HG03558 (cell line): ENCODE measurements at regions not wholly inside any gene's neighbourhood (a gene's known extent, or its start where the extent isn't known, plus 50 kb on each side); places are given as distances from the start of the nearest gene placed in this dataset.

Experiments
- ATAC-seq: cut with Tn5 transposase; IDR thresholded peaks from one replicate; pipeline ENCODE4 v1.9.1; 2021; ENCODE audit warnings: moderate number of reproducible peaks; ENCODE audit not compliant: unreplicated experiment; ENCODE audit errors: extremely low read depth

DNA sequence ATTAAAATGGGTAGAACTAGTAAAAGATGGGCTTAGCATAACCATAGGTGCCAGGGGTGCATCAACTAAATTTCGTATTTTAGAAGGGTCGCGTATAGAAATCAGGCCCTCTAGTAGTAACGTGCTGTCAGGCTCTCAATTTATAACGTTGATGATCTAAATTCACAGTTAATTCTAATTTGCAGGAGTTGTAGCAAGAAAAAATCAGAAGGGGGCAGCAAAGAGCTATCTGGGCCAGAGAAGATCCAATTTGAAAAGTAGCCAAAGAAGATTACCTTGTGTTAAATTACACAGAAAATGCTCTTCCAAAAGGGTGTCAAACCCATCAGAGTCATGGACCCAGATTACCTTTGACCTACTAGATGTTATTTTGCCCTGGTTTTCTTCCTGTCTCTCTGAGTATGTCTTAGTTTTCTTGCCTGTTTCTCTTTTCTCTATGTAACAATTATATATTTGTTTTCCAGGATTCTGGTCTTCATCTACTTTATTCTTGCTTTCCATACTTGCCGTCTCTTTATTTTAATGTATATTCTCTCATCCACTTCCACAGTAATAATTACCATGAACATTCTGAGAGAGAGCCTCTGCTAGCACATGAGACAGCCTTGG, 1030.9 kb downstream of the AMY1C start:
- ATAC-seq = no peak

DNA sequence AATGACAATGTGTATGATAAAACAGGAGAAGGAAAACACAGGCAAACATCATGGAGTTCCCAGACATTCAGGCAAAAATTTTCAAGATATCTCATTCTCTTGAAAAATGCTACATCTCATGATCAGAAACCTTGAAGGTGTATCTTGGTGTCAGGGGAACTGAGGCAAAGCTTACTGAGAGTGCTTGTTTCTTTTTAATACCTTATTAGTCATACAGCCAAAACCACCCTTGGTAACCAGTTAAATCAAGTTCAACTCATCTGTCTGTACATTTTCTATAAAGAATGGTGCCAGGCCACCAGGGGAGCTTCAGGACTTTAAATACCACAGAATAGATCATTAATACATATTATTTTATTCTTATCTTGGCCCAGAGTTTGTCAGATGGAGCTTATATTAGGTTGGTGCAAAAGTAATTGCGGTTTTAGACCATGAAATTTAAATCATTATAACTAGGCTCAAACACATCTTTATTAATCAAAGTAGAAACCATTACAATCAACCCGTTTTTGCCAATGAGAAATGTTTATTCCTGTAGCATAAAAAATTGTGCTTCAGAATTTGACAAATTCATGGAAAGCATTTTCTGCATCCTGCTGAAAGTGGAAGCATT, 1036.0 kb downstream of the AMY1C start:
- no peak for ATAC-seq

DNA sequence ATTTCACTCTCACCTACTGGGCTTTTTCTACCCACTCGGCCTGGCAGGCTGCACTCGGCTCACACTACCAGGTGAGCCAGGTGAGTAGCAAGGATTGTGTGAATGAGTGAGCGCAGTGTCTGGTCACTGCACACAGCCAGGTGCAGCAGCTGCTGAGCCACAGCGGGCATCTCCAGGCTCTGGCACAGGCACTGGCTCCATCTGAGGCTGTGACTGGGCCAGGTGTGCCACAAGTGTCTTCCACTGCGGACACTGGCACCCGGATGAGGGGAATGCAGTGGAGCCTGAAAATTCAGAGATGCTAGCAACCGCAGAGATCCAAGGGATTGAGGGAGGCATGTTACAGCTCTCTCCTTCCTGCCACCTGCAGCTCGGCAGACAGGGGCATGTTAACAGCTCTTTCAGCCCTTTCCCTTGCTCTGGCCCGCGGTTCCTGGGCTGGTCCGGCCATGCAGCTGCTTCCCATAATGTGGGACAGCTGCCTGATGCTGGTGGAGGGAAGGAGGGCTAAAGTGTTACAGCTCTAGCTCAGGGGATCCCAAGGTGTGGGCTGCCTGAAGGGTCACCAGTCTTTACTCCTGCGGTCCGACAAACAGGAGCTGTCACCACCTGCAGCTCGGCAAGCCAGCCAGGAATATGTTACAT, 1038.3 kb downstream of the AMY1C start:
- no peak for ATAC-seq

DNA sequence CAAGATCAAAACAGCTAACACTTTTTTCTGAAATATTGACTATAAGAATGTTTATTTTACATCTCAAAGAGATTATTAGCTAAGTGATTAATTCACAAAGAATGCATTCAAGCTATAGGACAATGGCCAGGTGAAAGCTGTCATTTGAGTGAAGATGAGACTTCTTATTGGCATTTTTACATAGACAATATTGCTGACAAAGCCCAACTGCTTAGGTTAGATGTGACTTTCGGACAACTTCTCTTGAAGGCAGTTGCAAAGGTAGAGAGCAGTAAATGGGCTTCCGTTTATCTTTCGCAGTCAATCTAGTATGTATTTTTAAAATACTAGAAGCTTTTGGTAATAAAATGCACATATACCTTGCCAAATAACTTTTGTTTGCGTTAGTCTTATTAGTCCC, 1041.3 kb downstream of the AMY1C start:
- ATAC-seq = no peak

DNA sequence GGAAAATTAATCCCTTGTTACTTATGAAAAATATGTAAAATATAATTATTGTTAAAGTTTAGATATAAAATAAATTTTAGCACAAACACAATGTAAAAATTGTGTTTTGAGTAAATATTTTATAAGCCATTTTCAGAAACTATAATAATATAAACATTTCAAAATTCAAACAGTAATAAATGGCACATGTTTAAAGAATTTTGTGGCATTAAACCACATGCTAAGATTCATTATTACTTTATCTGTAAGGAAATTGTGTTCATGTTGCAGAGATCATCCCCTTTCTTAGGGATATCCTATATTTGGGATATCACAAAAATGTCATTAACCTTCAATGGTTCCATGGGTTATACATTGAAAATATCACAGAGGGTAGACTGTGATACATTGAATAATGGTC, 1044.3 kb downstream of the AMY1C start:
- no peak for ATAC-seq

DNA sequence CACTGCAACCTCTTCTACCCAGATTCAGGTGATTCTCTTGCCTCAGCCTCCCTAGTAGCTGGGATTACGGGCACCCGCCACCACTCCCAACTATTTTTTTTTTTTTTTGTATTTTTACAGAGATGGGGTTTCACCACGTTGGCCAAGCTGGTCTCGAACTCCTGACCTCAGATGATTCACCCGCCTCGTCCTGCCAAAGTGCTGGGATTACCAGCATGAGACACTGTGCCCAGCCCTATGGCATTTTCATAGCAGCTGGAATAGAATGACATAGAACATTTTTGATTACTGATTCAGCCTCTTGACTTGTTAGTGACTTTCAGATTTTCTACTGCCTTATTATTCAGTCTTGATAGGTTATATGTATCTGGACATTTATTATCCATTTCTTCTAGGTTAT, 1046.2 kb downstream of the AMY1C start:
- ATAC-seq = no peak

DNA sequence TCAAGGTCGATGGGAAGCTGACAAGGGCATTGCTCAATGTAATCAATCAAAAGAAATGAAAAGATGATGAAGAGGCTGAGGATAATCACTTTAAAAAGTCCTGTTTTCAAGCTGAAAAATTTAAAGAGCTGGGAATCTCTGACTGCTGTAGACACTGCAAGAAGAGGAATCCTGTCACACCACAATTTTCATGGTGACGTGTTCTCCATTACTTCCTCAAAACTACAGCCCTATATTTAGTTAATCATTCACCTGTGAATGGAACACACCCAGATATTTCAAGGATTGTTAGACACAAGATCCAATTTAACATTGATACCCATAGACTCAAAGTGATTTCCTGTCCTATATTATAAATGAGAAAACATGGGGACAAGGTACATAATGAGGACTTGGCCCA, 1048.3 kb downstream of the AMY1C start:
- no peak for ATAC-seq

DNA sequence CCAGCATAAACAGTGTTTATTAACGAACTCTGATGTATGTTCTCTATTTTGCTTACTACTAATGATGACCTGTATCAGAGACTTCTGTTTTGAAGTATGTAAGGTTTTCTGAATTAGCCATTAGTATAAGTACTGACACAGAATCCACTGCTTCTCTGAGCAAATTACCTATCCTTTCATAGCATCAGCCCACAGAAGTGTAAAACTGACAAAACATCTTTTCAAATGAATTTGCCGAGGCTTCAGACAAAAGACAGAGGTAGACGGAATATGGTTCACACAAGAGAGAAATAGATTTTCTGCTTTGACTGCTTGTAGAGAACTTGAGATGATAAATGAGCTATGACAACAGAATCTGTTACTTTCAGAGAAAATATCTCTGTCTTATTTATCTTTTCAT, 1051.6 kb downstream of the AMY1C start:
- no peak for ATAC-seq

DNA sequence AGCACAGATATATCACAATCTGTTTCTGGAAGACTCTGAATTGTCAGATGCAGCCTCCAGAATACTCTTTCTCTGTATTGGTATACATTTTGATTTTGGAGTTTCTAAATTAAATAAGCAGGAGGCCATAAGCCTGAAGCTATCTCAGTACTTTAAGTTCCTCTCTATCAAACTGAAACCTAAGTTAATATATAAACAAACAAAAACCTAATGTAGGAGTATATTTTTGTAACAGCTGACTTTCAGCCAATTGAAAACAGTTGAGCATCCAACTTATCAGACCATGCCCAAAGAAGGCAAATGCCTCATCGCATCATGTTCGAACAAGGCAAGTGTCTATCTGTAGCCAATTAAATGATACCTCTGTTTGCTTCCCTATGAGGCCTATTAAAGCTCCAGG, 1054.4 kb downstream of the AMY1C start:
- no peak for ATAC-seq

DNA sequence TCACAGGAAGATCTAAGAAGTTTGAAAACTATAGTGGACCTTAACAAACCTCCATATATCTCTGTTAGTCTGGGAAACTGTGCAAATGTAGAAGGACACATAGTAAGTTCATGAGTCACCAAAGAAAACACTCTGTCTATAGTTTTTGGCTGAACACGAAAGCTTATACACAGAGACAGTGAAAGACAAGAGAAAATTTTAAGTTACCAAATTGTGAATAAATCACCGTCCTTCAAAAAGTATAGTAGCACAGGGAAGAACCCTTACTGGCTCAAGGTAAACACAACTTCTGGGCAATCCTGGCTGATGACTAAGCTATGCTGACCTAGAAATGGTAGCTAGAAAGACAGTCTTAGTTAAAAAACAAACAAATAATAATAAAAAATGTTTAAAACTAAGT, 1057.9 kb downstream of the AMY1C start:
- ATAC-seq = no peak

DNA sequence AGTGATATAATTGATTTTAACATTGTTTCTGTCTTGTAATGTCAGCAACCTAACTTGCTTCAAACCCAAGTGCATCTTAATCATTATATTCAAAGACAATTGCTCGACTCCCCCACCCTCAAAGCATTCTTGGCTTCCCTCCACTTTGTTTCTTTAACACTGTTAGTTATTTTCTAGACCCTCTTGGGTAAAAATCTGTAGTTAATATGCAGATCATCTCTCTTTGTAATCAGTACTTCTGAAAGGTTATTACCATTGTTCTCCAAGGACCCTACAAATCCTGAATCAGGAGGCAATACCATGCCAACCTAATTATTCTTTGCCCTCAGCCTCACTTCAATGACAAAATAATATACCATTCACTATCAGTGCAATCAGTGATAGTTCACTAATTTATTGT, 1075.7 kb downstream of the AMY1C start:
- no peak for ATAC-seq

DNA sequence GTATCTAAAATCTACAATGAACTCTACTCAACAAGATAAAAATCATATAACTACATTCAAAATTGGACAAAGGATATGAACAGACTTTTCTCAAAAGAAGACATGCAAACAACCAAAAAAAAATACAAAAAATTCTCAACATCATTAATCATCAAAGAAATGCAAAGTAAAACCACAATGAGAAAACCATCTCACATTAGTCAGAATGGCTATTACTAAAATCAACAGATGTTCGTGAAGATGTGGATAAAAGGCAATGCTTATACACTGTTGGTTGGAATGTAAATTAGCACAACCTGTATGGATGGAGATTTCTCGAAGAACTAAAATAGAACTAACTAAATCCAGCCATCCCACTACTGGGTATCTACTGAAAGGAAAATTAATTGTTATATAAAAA, 1080.8 kb downstream of the AMY1C start:
- ATAC-seq = no peak

DNA sequence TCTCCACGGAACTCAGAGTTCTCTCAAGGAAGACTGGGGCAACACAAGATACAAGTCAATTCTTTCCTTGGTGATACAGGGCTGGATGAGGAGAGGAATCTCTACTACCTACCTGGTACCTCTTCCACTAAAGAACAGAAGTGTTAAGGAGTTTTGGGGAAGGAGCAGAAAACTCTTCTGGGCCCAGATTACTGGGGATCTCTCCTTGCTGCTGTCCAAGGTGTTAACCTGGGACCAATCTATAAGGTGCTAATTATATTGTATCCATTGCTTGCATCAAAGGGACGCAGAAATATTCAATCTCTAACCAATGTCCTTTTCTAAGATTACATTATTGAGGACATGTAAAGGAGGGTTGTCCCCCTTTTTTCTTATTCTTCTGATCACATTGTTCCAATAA, 1102.5 kb downstream of the AMY1C start:
- no peak for ATAC-seq

DNA sequence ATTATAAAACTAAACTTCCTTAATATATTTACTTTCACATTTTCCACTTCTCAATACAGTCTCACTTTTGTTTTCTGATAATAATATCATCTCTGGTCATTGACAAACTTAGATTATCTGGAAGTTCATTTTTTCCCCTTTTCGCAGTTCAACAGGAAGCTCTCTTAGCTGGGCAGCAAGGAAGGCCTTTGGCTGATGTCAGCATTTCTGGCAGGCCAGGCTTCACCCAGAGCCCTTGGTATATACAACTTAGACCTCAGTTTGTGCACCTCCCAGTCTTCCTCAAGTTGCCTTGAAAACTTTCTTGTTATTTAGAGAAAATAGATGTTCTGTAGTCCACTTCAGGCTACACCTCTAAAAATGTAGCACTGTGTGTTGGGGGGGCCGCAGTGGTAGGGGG, 1103.6 kb downstream of the AMY1C start:
- ATAC-seq = no peak

DNA sequence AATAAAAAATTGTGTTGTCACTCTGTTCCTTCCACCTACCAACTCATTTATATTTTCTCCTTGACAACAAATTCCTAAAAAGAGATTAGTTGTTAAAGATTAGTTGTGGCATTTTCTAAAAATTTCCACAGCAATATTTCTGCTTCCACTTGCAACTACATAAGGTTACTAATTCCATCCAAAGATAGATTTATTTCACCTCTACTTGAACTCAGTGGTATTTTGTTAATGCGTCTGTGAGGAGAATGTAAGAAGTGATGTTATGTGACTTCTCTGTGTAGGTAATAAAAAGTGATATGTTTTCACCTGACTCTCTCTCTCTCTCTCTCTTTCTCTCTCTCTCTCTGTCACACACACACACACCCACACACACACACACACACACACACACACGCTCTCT, 1104.8 kb downstream of the AMY1C start:
- no peak for ATAC-seq

DNA sequence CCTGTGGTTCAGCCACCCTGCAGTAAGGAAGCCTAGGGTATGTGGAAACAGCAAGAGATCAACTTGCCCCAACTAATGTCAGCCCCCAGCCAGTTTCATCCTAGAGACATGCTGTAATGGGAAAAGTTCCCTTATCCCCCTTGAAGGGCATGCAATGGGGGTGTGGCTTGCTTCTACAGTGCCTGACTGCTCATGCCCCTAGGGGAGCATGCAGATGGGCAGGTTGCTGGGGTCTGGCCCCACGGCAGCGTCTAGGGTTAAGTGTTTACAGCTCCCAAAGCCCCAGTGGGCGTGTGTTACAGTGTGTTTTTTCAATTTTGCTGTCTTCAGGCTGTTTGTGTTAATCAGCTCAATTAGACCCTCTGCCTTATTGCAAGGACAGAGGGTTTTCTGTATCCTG, 1105.9 kb downstream of the AMY1C start:
- ATAC-seq = no peak

DNA sequence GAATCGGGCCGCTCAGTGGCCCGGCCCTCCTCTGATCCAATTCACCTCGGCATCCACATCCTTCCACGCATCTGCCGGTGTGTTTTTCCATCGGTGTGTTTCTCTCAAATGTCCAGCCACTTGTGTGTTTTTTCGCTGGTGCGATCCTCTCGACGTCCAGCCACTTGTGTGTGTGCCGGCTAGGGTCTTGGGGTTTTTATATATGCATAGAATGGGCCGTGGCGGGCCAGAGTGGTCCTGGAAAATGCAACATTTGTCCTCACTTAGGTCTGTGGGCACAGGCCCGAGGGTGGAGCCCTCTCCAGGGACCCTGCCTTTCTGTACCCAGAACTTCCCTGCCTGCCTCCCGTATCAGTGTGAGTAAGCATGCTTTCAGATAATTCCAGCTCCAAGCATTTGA, 1106.4 kb downstream of the AMY1C start:
- ATAC-seq = no peak

DNA sequence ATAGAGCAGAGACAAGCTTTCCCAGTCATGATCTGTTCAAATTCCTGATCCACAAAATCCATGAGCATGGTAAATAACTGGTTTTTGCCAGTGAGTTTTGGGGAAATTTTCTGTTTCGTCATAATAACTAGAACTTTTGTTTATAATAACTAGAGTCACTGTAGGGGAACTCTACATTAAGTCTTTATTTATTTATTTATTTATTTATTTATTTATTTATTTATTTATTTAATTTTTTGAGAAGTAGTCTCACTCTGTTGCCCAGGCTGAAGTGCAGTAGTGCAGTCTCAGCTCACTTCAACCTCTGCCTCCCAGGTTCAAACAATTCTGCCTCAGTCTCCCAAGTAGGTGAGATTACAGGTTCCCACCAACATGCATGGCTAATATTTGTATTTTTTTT, 1106.8 kb downstream of the AMY1C start:
- no peak for ATAC-seq

DNA sequence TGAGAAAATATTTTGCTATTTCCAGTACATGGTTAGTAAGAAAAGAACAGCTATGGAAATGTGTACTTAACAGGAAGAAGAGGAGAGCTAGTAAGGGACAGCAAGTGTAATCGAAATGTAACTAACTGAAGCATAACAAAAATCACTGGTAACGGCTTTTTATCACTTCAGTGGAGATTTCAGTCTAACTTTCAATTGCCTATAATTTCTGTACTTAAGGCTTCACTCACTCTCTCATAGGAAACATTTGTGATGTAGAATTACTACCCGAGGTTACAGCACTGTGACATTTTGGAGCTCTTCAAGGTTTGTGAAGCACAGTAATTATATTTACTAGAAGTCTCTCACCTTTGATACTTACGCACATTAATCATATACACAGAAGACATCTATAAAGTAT, 1119.1 kb downstream of the AMY1C start:
- ATAC-seq = no peak

DNA sequence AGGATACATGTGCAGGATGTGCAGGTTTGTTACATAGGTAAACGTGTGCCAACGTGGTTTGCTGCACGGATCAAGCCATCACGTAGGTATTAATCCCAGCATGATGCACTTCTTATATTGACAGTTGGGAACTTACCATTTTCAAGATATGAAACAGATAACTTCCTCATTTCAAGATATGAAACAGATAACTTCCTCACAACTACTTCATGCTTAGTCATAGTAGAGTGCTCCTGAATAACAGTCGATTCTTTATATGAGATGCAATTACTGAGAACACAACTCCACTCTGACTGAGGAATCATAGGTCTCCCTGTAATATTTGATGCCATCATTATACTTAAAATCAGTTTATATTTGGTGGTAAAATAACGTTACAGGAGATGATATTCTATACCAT, 1124.3 kb downstream of the AMY1C start:
- no peak for ATAC-seq

DNA sequence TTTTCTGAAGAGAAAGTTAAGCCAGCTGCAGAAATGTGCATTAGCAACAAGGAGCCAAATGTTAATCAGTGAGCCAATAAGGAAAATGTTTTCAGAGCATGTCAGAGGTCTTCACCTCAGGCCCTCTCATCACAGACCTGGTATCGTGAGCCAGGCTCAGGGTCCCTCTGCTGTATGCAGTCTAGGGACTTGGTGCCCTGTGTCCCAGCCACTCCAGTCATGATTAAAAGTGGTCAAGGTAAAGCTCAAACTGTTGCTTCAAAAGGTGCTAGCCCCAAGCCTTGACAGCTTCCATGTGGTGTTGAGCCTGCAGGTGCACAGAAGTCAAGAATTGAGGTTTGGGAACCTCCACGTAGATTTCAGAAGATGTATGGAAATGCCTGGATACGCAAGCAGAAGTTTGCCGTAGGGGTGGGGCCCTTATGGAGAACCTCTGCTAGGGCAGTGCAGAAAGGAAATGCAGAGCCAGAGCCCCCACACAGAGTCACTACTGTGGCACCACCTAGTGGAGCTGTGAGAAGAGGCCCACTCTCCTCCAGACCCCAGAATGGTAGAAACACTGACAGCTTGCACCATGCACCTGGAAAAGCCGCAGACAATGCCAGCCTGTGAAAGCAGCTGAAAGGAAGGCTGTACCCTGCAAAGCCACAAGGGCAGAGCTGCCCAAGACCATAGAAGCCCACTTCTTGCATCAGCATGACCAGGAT, 1128.7 kb downstream of the AMY1C start:
- no peak for ATAC-seq

DNA sequence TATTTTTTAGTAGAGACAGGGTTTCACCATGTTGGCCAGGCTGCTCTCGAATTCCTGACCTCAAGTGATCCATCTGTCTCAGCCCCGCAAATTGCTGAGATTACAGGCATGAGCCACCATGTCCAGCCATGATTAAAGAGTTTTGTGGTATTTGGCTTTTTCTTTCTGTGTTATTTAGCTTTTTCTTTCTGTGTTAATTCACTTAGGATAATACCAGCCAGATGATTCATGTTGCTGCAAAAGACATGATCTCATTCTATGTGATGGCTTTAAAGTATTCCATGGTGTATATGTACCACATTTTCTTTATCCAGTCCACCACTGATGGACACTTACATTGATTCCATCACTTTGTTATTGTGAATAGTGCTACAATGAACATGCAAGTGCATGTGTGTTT, 1135.2 kb downstream of the AMY1C start:
- ATAC-seq = no peak
